NCI-H2171 treated with DMSO at 0.1 percent for 48 hours (cell line): ENCODE measurements at regions not wholly inside any gene's neighbourhood (a gene's known extent, or its start where the extent isn't known, plus 50 kb on each side); places are given as distances from the start of the nearest gene placed in this dataset.
"Not testable (repeated sequence)": the region's sequence is repeated elsewhere in the genome, so short reads cannot be mapped to it uniquely, and the experiment has no call there.

Experiments used
- DNase-seq: peaks from one replicate; lab custom pipeline; 2025; lab: John Stamatoyannopoulos, UW

- DNase-seq, result no peak
Measured at GRCh38 chr6:27190126-27190525, 57.4 kb upstream of the PRSS16 start.

- DNase-seq, result not testable (repeated sequence)
Measured at GRCh38 chr6:27194453-27194852, 53.0 kb upstream of the PRSS16 start.

GRCh38 chr6:27195547-27195946 is 52.0 kb upstream of the PRSS16 start:
- not testable (repeated sequence) for DNase-seq
